Keratinocyte (primary cell): ENCODE measurements at regions not wholly inside any gene's neighbourhood (a gene's known extent, or its start where the extent isn't known, plus 50 kb on each side); places are given as distances from the start of the nearest gene placed in this dataset.
"Not testable (repeated sequence)": the region's sequence is repeated elsewhere in the genome, so short reads cannot be mapped to it uniquely, and the experiment has no call there.

Experiments
- DNase-seq: peaks from one replicate; pipeline ENCODE4 v3.0.0-alpha.2; 2011; ENCODE audit warnings: low read depth, missing footprints, low spot score
- FAIRE-seq: peaks from 2 replicates; lab custom pipeline; 2011; peaks lifted over from hg19 to GRCh38; lab: Jason Lieb, UNC
- H2AFZ ChIP-seq: 2 replicates; pipeline ENCODE4 v1.6.0; 2012; ENCODE audit warnings: low read length, control low read depth, inconsistent platforms; ENCODE audit not compliant: control insufficient read depth
- H3K27ac ChIP-seq: 2 replicates; pipeline ENCODE4 v1.5.1; 2011; ENCODE audit warnings: low read length; ENCODE audit not compliant: control insufficient read depth, insufficient read depth
- H3K27me3 ChIP-seq: 3 replicates; pipeline ENCODE4 v1.6.0; 2011; ENCODE audit warnings: low read length; ENCODE audit not compliant: control insufficient read depth, insufficient read depth; ENCODE audit errors: extremely low read depth
- H3K36me3 ChIP-seq, 2 experiments: 2 replicates in 1 of 2; 3 replicates in 1 of 2; pipeline ENCODE4 v1.5.1; 2011; ENCODE audit warnings: low read length in 2 of 2, mild to moderate bottlenecking in 1 of 2; ENCODE audit not compliant: control insufficient read depth in 2 of 2, insufficient read depth in 2 of 2; ENCODE audit errors: extremely low read depth in 1 of 2
- H3K4me1 ChIP-seq: 3 replicates; pipeline ENCODE4 v1.5.1; 2011; ENCODE audit warnings: low read length; ENCODE audit not compliant: control insufficient read depth, insufficient read depth; ENCODE audit errors: extremely low read depth
- H3K4me2 ChIP-seq: 3 replicates; pipeline ENCODE4 v1.6.0; 2011; ENCODE audit warnings: low read depth, low read length; ENCODE audit not compliant: control insufficient read depth, insufficient read depth; ENCODE audit errors: extremely low read depth
- H3K4me3 ChIP-seq, 3 experiments: fragments of 200-600 bp in 1 of 3; sonication (generic) in 1 of 3; 2 replicates in 2 of 3; 3 replicates in 1 of 3; pipeline ENCODE4 v1.5.1; 2011 to 2016; ENCODE audit warnings: low read length in 3 of 3, mild to moderate bottlenecking in 3 of 3, control low read depth in 2 of 3, inconsistent platforms in 1 of 3, low read depth in 1 of 3, mixed read lengths in 1 of 3, mixed run types in 1 of 3, moderate library complexity in 1 of 3; ENCODE audit not compliant: control insufficient read depth in 2 of 3, insufficient read depth in 2 of 3; ENCODE audit errors: extremely low read depth in 1 of 3
- H3K79me2 ChIP-seq: 2 replicates; pipeline ENCODE4 v1.6.0; 2012; ENCODE audit warnings: low read length; ENCODE audit not compliant: control insufficient read depth, insufficient read depth
- H3K9ac ChIP-seq: 3 replicates; pipeline ENCODE4 v1.6.0; 2011; ENCODE audit warnings: low read length; ENCODE audit not compliant: control insufficient read depth, insufficient read depth; ENCODE audit errors: extremely low read depth
- H3K9me1 ChIP-seq: 3 replicates; pipeline ENCODE4 v1.6.0; 2011; ENCODE audit warnings: low read length; ENCODE audit not compliant: control insufficient read depth, insufficient read depth; ENCODE audit errors: extremely low read depth
- H3K9me3 ChIP-seq: 2 replicates; pipeline ENCODE4 v1.5.1; 2012; ENCODE audit warnings: low read depth, low read length; ENCODE audit not compliant: control insufficient read depth
- H4K20me1 ChIP-seq: 3 replicates; pipeline ENCODE4 v1.6.0; 2011; ENCODE audit warnings: low read length; ENCODE audit not compliant: control insufficient read depth, insufficient read depth; ENCODE audit errors: extremely low read depth
- dilution Hi-C: fragments of 300-500 bp; cut with MboI; formaldehyde crosslinking; loops from one replicate; pipeline ENCODE4 v1.7.0; 2020; ENCODE audit warnings: low sequenced_read_pairs; ENCODE audit not compliant: extremely low pct_ligation_motif_present

GRCh38 chr17:46412156-46412555 is 50.6 kb upstream of the ARL17B start:
- H3K9me1 ChIP-seq, dilution Hi-C loops, H3K36me3 ChIP-seq, H3K27me3 ChIP-seq, DNase-seq, H3K79me2 ChIP-seq, H2AFZ ChIP-seq, H3K27ac ChIP-seq, H3K9me3 ChIP-seq, H3K9ac ChIP-seq, H3K4me3 ChIP-seq, H3K4me2 ChIP-seq, H4K20me1 ChIP-seq, H3K4me1 ChIP-seq: not testable (repeated sequence)
- FAIRE-seq: peak; percentile 71

- H3K4me2 ChIP-seq, H3K9me1 ChIP-seq, H3K9ac ChIP-seq, H3K36me3 ChIP-seq, FAIRE-seq, H4K20me1 ChIP-seq, H3K79me2 ChIP-seq, H3K27ac ChIP-seq, dilution Hi-C loops, H3K9me3 ChIP-seq, H3K4me1 ChIP-seq, H2AFZ ChIP-seq, H3K4me3 ChIP-seq, DNase-seq, H3K27me3 ChIP-seq: not testable (repeated sequence)
Observed at GRCh38 chr17:46411172-46411852, 49.7 kb upstream of the ARL17B start.
